ENCODE measurements at regions not wholly inside any gene's neighbourhood (a gene's known extent, or its start where the extent isn't known, plus 50 kb on each side); places are given as distances from the start of the nearest gene placed in this dataset.
"Not testable (repeated sequence)": the region's sequence is repeated elsewhere in the genome, so short reads cannot be mapped to it uniquely, and the experiment has no call there.

DNA sequence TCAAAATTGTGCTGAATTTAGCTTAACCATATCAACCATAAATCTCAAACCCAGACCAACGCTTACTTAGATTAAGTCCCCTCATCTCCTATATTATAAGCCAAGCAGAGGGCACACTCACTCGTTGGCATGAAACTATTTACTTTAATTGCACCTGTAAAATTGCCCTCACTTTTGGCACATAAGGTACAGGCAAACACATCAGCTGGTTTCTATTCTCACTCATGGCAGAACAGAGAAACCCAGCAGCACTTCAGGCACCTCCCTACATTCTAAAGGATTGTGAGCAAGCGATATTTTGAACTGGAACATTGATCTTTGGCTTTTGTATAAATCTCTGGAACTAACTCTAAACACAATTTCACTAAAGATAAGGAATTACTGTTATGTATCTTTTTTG is 845.6 kb upstream of the CDH6 start:
- intact Hi-C loops (cut with DNase I): no loop called here
- Histone ChIP-seq H3K27me3 (no peaks in the 10 kb centered on the region), H3K4me1 (no peaks in the 10 kb centered on the region), H3K9me3 (no peaks in the 10 kb centered on the region), H3K36me3 (no peaks in the 10 kb centered on the region), H3K4me3 (no peak overlapping the region), H3K27ac (replicated peaks in 1 of 4) (no peak overlapping the region)
- no peak for DNase-seq (ENCODE audit: extremely low spot score)
- WGBS: 63% methylated on average over 3 of the region's 3 CpGs
- no peak for TF ChIP-seq EP300 (IDR thresholded peaks at IDR 0.05)
- no peak for TF ChIP-seq POLR2AphosphoS5 (IDR thresholded peaks at IDR 0.05)

DNA sequence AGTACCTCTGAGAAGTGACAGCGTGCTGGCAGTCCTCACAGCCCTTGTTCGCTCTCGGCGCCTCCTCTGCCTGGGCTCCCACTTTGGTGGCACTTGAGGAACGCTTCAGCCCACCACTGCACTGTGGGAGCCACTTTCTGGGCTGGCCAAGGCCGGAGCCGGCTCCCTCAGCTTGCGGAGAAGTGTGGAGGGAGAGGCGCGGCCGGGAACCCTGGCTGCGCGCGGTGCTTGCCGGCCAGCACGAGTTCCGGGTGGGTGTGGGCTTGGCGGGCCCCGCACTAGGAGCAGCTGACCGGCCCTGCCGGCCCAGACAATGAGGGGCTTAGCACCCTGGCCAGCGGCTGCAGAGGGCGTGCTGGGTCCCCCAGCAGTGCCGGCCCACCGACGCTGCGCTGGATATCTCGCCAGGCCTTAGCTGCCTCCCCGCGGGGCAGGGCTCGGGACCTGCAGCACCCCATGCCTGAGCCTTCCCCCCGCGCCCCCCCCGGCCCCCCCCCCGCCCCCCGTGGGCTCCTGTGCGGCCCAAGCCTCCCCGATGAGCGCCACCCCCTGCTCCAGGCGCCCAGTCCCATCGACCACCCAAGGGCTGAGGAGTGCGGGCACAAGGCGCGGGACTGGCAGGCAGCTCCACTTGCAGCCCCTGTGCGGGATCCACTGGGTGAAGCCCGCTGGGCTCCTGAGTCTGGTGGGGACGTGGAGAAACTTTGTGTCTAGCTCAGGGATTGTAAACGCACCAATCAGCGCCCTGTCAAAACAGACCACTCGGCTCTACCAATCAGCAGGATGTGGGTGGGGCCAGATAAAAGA is 847.7 kb upstream of the CDH6 start:
- H3K27me3 ChIP-seq; H3K4me1 ChIP-seq; intact Hi-C loops (cut with DNase I); H3K4me3 ChIP-seq; DNase-seq (ENCODE audit: extremely low spot score); H3K36me3 ChIP-seq; H3K9me3 ChIP-seq; H3K27ac ChIP-seq (replicated peaks in 1 of 4): not testable (repeated sequence)
- WGBS: 90% methylated on average over 22 of the region's 50 CpGs

DNA sequence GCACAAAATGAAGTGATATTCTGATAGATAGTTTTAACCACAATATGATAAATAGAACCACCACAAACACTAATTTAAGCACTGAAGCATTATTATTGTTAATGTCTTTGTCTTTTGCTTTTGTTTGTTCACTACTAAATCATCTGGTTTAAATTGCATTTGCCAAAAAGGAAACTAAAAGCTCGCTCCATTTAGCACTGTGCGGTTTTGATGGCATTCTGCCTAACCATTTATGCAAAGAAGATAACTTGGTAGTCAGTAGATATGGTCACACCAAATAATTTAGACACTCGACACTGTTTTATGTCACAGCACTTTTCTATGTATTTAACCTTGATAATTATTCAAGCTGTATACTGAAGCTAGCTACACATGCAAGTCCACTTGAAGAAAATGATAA is 849.8 kb upstream of the CDH6 start:
- Histone ChIP-seq H3K9me3 (no peaks in the 10 kb centered on the region), H3K27me3 (no peaks in the 10 kb centered on the region), H3K36me3 (no peaks in the 10 kb centered on the region), H3K4me1 (no peaks in the 10 kb centered on the region), H3K27ac (replicated peaks in 1 of 4) (no peak overlapping the region), H3K4me3 (no peak overlapping the region)
- TF ChIP-seq, protein P1, sequence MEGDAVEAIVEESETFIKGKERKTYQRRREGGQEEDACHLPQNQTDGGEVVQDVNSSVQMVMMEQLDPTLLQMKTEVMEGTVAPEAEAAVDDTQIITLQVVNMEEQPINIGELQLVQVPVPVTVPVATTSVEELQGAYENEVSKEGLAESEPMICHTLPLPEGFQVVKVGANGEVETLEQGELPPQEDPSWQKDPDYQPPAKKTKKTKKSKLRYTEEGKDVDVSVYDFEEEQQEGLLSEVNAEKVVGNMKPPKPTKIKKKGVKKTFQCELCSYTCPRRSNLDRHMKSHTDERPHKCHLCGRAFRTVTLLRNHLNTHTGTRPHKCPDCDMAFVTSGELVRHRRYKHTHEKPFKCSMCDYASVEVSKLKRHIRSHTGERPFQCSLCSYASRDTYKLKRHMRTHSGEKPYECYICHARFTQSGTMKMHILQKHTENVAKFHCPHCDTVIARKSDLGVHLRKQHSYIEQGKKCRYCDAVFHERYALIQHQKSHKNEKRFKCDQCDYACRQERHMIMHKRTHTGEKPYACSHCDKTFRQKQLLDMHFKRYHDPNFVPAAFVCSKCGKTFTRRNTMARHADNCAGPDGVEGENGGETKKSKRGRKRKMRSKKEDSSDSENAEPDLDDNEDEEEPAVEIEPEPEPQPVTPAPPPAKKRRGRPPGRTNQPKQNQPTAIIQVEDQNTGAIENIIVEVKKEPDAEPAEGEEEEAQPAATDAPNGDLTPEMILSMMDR (IDR thresholded peaks at IDR 0.05): no peak
- TF ChIP-seq POLR2A (IDR thresholded peaks at IDR 0.05; ENCODE audit: low read depth) (no peak), EP300 (IDR thresholded peaks at IDR 0.05) (no peak), POLR2AphosphoS5 (IDR thresholded peaks at IDR 0.05) (no peak)
- intact Hi-C loops (cut with DNase I): no loop called here
- 82% methylated on average over 3 of the region's 3 CpGs for WGBS
- no peak for DNase-seq (ENCODE audit: extremely low spot score)

DNA sequence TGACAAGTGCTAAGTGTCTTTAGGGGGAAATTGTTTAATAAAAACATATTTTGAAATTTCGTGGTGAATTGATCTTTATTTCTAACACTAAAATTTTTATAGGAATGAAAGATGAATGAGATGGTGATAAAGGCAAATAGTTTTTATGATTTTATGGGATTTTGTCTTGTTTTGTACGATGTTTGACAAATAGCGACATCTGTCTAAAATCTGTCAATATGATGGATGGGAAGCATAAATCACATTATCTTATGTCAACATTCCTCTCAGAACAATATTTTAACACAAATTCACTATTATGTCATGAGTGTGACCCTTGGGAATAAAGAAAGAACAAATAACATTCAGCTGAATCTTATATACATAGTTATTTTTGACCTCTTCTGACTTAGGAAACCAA is 852.0 kb upstream of the CDH6 start:
- intact Hi-C loops (cut with DNase I): no loop called here

DNA sequence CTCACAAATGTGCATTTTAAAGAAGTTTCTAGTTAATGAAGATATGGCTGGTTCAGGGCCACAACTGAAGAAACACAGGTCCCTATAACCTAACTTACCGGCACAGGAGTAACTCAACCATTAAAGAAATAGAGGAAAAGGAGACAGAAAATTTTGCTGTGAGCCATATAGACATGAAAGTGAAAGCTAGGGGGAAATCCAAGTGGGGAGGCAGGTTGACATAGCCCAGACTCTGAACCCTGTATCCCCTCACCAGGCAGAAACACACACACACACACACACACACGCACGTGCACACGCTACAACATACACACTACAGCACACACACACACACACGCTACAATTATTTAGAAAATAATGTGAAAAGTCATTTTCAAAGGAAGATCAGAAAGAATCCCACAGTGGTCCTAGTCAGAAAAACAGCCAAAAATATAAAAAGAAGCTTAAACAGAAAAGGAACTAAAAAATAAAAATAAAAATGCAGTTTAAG is 856.4 kb upstream of the CDH6 start:
- Histone ChIP-seq H3K27ac (replicated peaks in 1 of 4) (no peak overlapping the region), H3K36me3 (no peaks in the 10 kb centered on the region), H3K9me3 (no peaks in the 10 kb centered on the region), H3K4me1 (no peaks in the 10 kb centered on the region), H3K27me3 (no peaks in the 10 kb centered on the region), H3K4me3 (no peak overlapping the region)
- WGBS: 89% methylated on average over 5 of the region's 5 CpGs
- DNase-seq (ENCODE audit: extremely low spot score): no peak
- intact Hi-C loops (cut with DNase I): no loop called here
- TF ChIP-seq POLR2A (IDR thresholded peaks at IDR 0.05; ENCODE audit: low read depth) (no peak), POLR2AphosphoS5 (IDR thresholded peaks at IDR 0.05) (no peak), EP300 (IDR thresholded peaks at IDR 0.05) (no peak)
- TF ChIP-seq, protein P1 (IDR thresholded peaks at IDR 0.05): no peak

More for the DNA sequence above, 852.0 kb upstream of the CDH6 start:
- H3K4me3 ChIP-seq: no peak overlapping the region
- no peaks in the 10 kb centered on the region for H3K9me3 ChIP-seq
- H3K27ac ChIP-seq (replicated peaks in 1 of 4): no peak overlapping the region
- DNase-seq (ENCODE audit: extremely low spot score): no peak
- TF ChIP-seq POLR2AphosphoS5 (IDR thresholded peaks at IDR 0.05): no peak
- TF ChIP-seq, protein P1 (IDR thresholded peaks at IDR 0.05): no peak
- no peak for TF ChIP-seq EP300 (IDR thresholded peaks at IDR 0.05)
- TF ChIP-seq POLR2A (IDR thresholded peaks at IDR 0.05; ENCODE audit: low read depth): no peak
- no peaks in the 10 kb centered on the region for H3K36me3 ChIP-seq
- H3K27me3 ChIP-seq: no peaks in the 10 kb centered on the region
- 75% methylated on average over 3 of the region's 3 CpGs for WGBS
- H3K4me1 ChIP-seq: no peaks in the 10 kb centered on the region

GRCh38 chr5:30331534-30331933 is 862.0 kb upstream of the CDH6 start:
- no peak overlapping the region for H3K27ac ChIP-seq (replicated peaks in 1 of 4)
- H3K36me3 ChIP-seq: no peaks in the 10 kb centered on the region
- TF ChIP-seq POLR2AphosphoS5 (IDR thresholded peaks at IDR 0.05) (no peak), POLR2A (IDR thresholded peaks at IDR 0.05; ENCODE audit: low read depth) (no peak), EP300 (IDR thresholded peaks at IDR 0.05) (no peak)
- TF ChIP-seq, protein P1 (IDR thresholded peaks at IDR 0.05): no peak
- H3K9me3 ChIP-seq: no peaks in the 10 kb centered on the region
- DNase-seq (ENCODE audit: extremely low spot score): no peak
- intact Hi-C loops (cut with DNase I): no loop called here
- no peaks in the 10 kb centered on the region for H3K27me3 ChIP-seq
- 91% methylated on average over 2 of the region's 2 CpGs for WGBS
- no peaks in the 10 kb centered on the region for H3K4me1 ChIP-seq
- H3K4me3 ChIP-seq: no peak overlapping the region
